ENCODE measurements at regions not wholly inside any gene's neighbourhood (a gene's known extent, or its start where the extent isn't known, plus 50 kb on each side); places are given as distances from the start of the nearest gene placed in this dataset.

- TF ChIP-seq POLR2A (IDR thresholded peaks at IDR 0.05) (no peak), POLR2AphosphoS5 (IDR thresholded peaks at IDR 0.05) (no peak), CTCF (IDR thresholded peaks at IDR 0.05) (no peak), EP300 (IDR thresholded peaks at IDR 0.05) (no peak)
Measured at GRCh38 chr4:136017556-136017955, 1514.7 kb downstream of the PCDH18 start.
